Neural cell (in vitro differentiated cells): ENCODE measurements at regions not wholly inside any gene's neighbourhood (a gene's known extent, or its start where the extent isn't known, plus 50 kb on each side); places are given as distances from the start of the nearest gene placed in this dataset.

Experiments
- H2AFZ ChIP-seq: fragments of 200-600, 300-800 bp; sonication (generic), shearing (Covaris generic); 2 replicates; pipeline ENCODE4 v1.6.0; 2014; ENCODE audit warnings: low read depth, mild to moderate bottlenecking, antibody characterized with exemption, low read length, moderate library complexity
- H3F3A ChIP-seq: fragments of 200-600 bp; shearing (Covaris generic); 2 replicates; pipeline ENCODE4 v1.6.1; 2016; ENCODE audit warnings: mild to moderate bottlenecking, moderate library complexity, mixed read lengths, antibody characterized with exemption, low read length; ENCODE audit not compliant: insufficient read depth, poor library complexity, severe bottlenecking
- H3K27ac ChIP-seq: fragments of 200-600, 300-800 bp; sonication (generic), shearing (Covaris generic); 2 replicates; pipeline ENCODE4 v1.5.1; 2014; ENCODE audit warnings: mild to moderate bottlenecking, low read length, moderate library complexity
- H3K27me3 ChIP-seq: fragments of 300-800, 200-600 bp; sonication (generic), shearing (Covaris generic); 2 replicates; pipeline ENCODE4 v1.6.0; 2014; ENCODE audit warnings: mild to moderate bottlenecking, low read depth, low read length, moderate library complexity; ENCODE audit not compliant: insufficient read depth
- H3K36me3 ChIP-seq: fragments of 300-800, 200-600 bp; sonication (generic), shearing (Covaris generic); 2 replicates; pipeline ENCODE4 v1.5.1; 2014; ENCODE audit warnings: mild to moderate bottlenecking, antibody characterized with exemption, low read length, moderate library complexity; ENCODE audit not compliant: insufficient read depth
- H3K4me2 ChIP-seq: fragments of 300-800, 200-600 bp; sonication (generic), shearing (Covaris generic); 2 replicates; pipeline ENCODE4 v1.6.0; 2014; ENCODE audit warnings: mild to moderate bottlenecking, low read length
- H3K4me3 ChIP-seq: fragments of 300-800, 200-600 bp; sonication (generic), shearing (Covaris generic); 2 replicates; pipeline ENCODE4 v1.5.1; 2014; ENCODE audit warnings: mild to moderate bottlenecking, low read length, moderate library complexity
- H3K79me2 ChIP-seq: fragments of 200-600 bp; shearing (Covaris generic); replicated peaks from 2 replicates; pipeline ENCODE4 v1.6.0; 2014; ENCODE audit warnings: mild to moderate bottlenecking, low read length, moderate library complexity; ENCODE audit not compliant: insufficient read depth
- H3K9ac ChIP-seq: fragments of 300-800, 200-600 bp; sonication (generic), shearing (Covaris generic); 2 replicates; pipeline ENCODE4 v1.6.1; 2016; ENCODE audit warnings: mild to moderate bottlenecking, low read length, mixed read lengths
- H3K9me2 ChIP-seq: fragments of 200-600 bp; shearing (Covaris generic); 2 replicates; pipeline ENCODE4 v1.6.1; 2016; ENCODE audit warnings: mild to moderate bottlenecking, low read length, mixed read lengths; ENCODE audit not compliant: insufficient read depth
- H3K9me3 ChIP-seq: fragments of 200-600, 300-800 bp; sonication (generic), shearing (Covaris generic); 2 replicates; pipeline ENCODE4 v1.6.1; 2016; ENCODE audit warnings: mild to moderate bottlenecking, mixed run types, low read length, moderate library complexity, mixed read lengths
- H4K20me1 ChIP-seq: fragments of 200-600 bp; shearing (Covaris generic); 2 replicates; pipeline ENCODE4 v1.6.1; 2016; ENCODE audit warnings: mild to moderate bottlenecking, mixed run types; ENCODE audit not compliant: insufficient read depth
- EP300 ChIP-seq: fragments of 450-650 bp; conservative IDR thresholded peaks from 2 replicates; pipeline ENCODE4 v1.6.1; 2014; ENCODE audit warnings: antibody characterized with exemption, mild to moderate bottlenecking, moderate library complexity; ENCODE audit not compliant: poor library complexity, severe bottlenecking
- EZH2 ChIP-seq: fragments of 200-600, 300-800 bp; shearing (Covaris generic), sonication (generic); IDR thresholded peaks from 2 replicates; pipeline ENCODE4 v1.6.1; 2014; ENCODE audit warnings: antibody characterized with exemption, low read length, borderline replicate concordance, mild to moderate bottlenecking; ENCODE audit not compliant: insufficient read depth, poor library complexity, severe bottlenecking
- MXI1 ChIP-seq: fragments of 450-650 bp; conservative IDR thresholded peaks from 2 replicates; pipeline ENCODE4 v1.6.1; 2014; ENCODE audit warnings: antibody characterized with exemption, mild to moderate bottlenecking; ENCODE audit not compliant: poor library complexity, severe bottlenecking
- POLR2AphosphoS5 ChIP-seq: IDR thresholded peaks from 2 replicates; pipeline ENCODE4 v1.6.1; 2012
- RAD21 ChIP-seq: fragments of 450-650 bp; conservative IDR thresholded peaks from 2 replicates; pipeline ENCODE4 v1.6.1; 2014; ENCODE audit warnings: antibody characterized with exemption, mild to moderate bottlenecking, moderate library complexity
- SMC3 ChIP-seq: fragments of 450-650 bp; conservative IDR thresholded peaks from 2 replicates; pipeline ENCODE4 v1.6.1; 2014; ENCODE audit warnings: antibody characterized with exemption, mild to moderate bottlenecking, moderate library complexity; ENCODE audit not compliant: poor library complexity
- TAF1 ChIP-seq: IDR thresholded peaks from 2 replicates; pipeline ENCODE4 v1.6.1; 2012; ENCODE audit warnings: low read depth
- TF ChIP-seq, protein P1 (sequence below): fragments of 450-650 bp; IDR thresholded peaks from 2 replicates; pipeline ENCODE4 v1.5.1; 2014; ENCODE audit warnings: antibody characterized with exemption, mild to moderate bottlenecking, moderate library complexity; ENCODE audit not compliant: poor library complexity, severe bottlenecking

DNA sequence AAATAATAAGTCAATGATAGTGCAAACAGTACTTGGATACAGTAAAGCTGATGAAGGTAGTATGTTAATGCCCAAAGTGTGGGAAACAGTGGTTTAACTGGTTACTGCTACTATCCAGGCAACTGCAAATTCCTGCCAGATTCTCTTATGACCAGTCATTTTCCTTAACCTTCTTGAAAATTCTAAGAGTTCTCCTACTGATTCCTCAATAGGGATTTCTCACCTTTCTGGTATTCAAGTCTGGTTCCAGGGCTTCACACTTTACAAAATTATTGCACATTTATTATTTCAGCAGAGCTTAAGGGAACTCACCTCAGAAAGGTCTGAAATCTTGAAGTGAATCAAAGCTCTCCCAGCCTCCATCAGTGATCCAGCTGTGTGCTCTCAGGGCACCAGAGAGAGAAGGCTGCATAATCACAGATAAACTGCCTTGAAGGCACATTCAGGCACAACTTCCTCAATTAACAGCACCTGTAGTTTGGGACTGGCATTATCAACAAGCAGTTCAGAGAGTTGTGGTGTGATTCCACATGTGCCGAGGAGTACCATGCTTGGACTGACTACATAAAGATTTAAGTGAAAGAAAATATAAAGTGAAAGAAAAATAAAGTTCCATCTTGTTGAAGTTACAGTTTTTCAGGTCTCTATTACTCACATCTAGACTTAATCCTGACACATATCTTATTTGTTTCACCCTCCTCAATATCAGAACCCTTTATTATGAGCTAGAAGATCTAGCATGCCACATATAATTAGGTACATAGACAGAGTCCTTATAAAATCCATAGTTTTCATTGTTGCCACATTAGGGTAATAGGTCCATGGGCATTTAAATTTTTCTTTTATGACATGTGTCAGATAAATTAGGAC, 59.5 kb upstream of the TIPARP start:
- Histone ChIP-seq H3K36me3 (no peaks in the 10 kb centered on the region), H3K79me2 (no peaks in the 10 kb centered on the region), H2AFZ (no peak overlapping the region), H4K20me1 (no peaks in the 10 kb centered on the region), H3K27me3 (no peaks in the 10 kb centered on the region), H3K9me2 (no peaks in the 10 kb centered on the region), H3K9me3 (no peaks in the 10 kb centered on the region), H3F3A (no peaks in the 10 kb centered on the region), H3K4me2 (no peak overlapping the region), H3K4me3 (no peak overlapping the region), H3K9ac (no peak overlapping the region), H3K27ac (no peak overlapping the region)
- no peak for TF ChIP-seq EZH2
- TF ChIP-seq POLR2AphosphoS5, result no peak
- no peak for TF ChIP-seq TAF1

DNA sequence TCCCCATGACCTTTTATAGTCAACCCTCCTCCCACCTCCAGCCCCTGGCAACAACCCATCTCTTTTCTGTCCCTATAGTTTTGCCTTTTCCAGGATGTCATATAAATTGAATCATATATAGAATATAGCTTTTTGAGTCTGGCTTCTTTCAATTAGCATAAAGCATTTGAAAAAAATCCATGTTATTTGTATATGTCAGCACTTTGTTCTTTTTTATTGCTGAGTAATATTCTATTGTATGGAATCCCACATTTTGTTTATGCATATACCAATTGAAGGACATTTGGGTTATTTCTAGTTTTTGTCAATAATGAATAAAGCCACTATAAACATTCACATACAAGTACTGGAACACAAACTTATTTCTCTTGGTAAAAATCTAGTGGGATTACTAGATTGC, 58.0 kb upstream of the SSR3 start:
- no peak overlapping the region for H3K27ac ChIP-seq
- TF ChIP-seq SMC3 (no peak), MXI1 (no peak), EP300 (no peak), POLR2AphosphoS5 (no peak), TAF1 (no peak)
- TF ChIP-seq, protein P1, sequence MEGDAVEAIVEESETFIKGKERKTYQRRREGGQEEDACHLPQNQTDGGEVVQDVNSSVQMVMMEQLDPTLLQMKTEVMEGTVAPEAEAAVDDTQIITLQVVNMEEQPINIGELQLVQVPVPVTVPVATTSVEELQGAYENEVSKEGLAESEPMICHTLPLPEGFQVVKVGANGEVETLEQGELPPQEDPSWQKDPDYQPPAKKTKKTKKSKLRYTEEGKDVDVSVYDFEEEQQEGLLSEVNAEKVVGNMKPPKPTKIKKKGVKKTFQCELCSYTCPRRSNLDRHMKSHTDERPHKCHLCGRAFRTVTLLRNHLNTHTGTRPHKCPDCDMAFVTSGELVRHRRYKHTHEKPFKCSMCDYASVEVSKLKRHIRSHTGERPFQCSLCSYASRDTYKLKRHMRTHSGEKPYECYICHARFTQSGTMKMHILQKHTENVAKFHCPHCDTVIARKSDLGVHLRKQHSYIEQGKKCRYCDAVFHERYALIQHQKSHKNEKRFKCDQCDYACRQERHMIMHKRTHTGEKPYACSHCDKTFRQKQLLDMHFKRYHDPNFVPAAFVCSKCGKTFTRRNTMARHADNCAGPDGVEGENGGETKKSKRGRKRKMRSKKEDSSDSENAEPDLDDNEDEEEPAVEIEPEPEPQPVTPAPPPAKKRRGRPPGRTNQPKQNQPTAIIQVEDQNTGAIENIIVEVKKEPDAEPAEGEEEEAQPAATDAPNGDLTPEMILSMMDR, result no peak
- no peaks in the 10 kb centered on the region for H3K27me3 ChIP-seq
- H3K79me2 ChIP-seq, result no peaks in the 10 kb centered on the region
- H3F3A ChIP-seq, result no peaks in the 10 kb centered on the region
- no peak overlapping the region for H3K4me3 ChIP-seq
- H2AFZ ChIP-seq, result no peak overlapping the region
- H4K20me1 ChIP-seq, result no peaks in the 10 kb centered on the region
- H3K36me3 ChIP-seq, result no peaks in the 10 kb centered on the region
- H3K9me3 ChIP-seq, result no peaks in the 10 kb centered on the region
- H3K4me2 ChIP-seq, result no peak overlapping the region
- H3K9me2 ChIP-seq, result no peaks in the 10 kb centered on the region
- H3K9ac ChIP-seq, result no peak overlapping the region

DNA sequence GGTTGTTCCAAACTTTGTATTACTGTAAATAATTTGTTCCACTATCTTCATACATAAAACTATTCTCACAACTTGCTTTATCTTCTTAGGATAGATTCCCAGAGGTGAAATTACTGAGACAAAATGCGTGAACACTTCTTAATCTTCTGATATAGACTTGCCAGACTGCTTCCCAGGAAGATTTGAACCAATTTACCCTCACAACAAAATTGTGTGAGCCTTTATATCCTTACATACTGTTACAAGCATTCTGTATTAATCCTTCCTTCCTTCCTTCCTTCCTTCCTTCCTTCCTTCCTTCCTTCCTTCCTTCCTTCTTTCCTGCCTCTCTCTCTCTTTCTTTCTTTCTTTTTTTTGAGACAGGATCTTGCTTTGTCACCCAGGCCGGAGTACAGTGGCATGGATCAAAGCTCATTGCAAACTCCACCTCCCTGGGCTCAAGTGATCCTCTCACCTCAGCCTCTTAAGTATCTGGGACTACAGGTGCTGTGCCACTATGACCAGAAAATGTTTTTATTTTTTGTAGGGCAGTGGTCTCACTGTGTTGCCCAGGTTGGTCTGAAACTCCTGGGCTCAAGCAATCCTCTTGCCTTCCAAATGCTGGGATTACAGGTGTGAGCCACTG, 57.1 kb upstream of the SSR3 start:
- no peaks in the 10 kb centered on the region for H3K36me3 ChIP-seq
- no peaks in the 10 kb centered on the region for H3K9me3 ChIP-seq
- H4K20me1 ChIP-seq, result no peaks in the 10 kb centered on the region
- no peaks in the 10 kb centered on the region for H3K27me3 ChIP-seq
- H3F3A ChIP-seq, result no peaks in the 10 kb centered on the region
- no peaks in the 10 kb centered on the region for H3K9me2 ChIP-seq
- no peak overlapping the region for H3K4me3 ChIP-seq
- H3K79me2 ChIP-seq, result no peaks in the 10 kb centered on the region
- TF ChIP-seq EP300, result no peak
- TF ChIP-seq RAD21, result no peak
- no peak overlapping the region for H3K4me2 ChIP-seq
- no peak overlapping the region for H3K9ac ChIP-seq
- no peak overlapping the region for H2AFZ ChIP-seq
- no peak overlapping the region for H3K27ac ChIP-seq
